Esophagus muscularis mucosa (tissue), 3 donors: ENCODE measurements at regions not wholly inside any gene's neighbourhood (a gene's known extent, or its start where the extent isn't known, plus 50 kb on each side); places are given as distances from the start of the nearest gene placed in this dataset.

Experiments
- CTCF ChIP-seq, 3 experiments: fragments of 200-600 bp in 2 of 3; fragments of 450-650 bp in 1 of 3; sonication (generic) in 2 of 3; IDR thresholded peaks; one replicate each; pipeline ENCODE4 v1.5.1; 2017 to 2019; ENCODE audit warnings: antibody characterized with exemption in 3 of 3, mild to moderate bottlenecking in 2 of 3, moderate library complexity in 1 of 3
- EP300 ChIP-seq: sonication (generic); formaldehyde crosslinking; IDR thresholded peaks from one replicate; pipeline ENCODE4 v1.6.1; 2017; ENCODE audit warnings: antibody characterized with exemption

- TF ChIP-seq EP300, result no peak
- no peak for TF ChIP-seq CTCF (IDR thresholded peaks at IDR 0.05)
Measured at GRCh38 chr20:60786686-60787217, 465.3 kb upstream of the CDH4 start.
